Astrocyte (in vitro differentiated cells and primary cell): ENCODE measurements at regions not wholly inside any gene's neighbourhood (a gene's known extent, or its start where the extent isn't known, plus 50 kb on each side); places are given as distances from the start of the nearest gene placed in this dataset.

ENCODE experiments used
- DNase-seq: peaks from one replicate; pipeline ENCODE4 v3.0.0-alpha.2; 2010; ENCODE audit warnings: low read depth
- FAIRE-seq: peaks from 2 replicates; lab custom pipeline; 2011; peaks lifted over from hg19 to GRCh38; lab: Jason Lieb, UNC
- H2AFZ ChIP-seq: 2 replicates; pipeline ENCODE4 v1.6.0; 2012; ENCODE audit warnings: low read depth, low read length, inconsistent platforms
- H3K27ac ChIP-seq: 2 replicates; pipeline ENCODE4 v1.5.1; 2011; ENCODE audit warnings: low read depth, low read length, inconsistent platforms
- H3K27me3 ChIP-seq: 2 replicates; pipeline ENCODE4 v1.6.0; 2011; ENCODE audit warnings: low read length, inconsistent platforms; ENCODE audit not compliant: insufficient read depth
- H3K36me3 ChIP-seq: 2 replicates; pipeline ENCODE4 v1.5.1; 2011; ENCODE audit warnings: low read length, inconsistent platforms; ENCODE audit not compliant: insufficient read depth
- H3K4me1 ChIP-seq: 2 replicates; pipeline ENCODE4 v1.5.1; 2011; ENCODE audit warnings: low read length, inconsistent platforms; ENCODE audit not compliant: insufficient read depth
- H3K4me2 ChIP-seq: 2 replicates; pipeline ENCODE4 v1.6.0; 2012; ENCODE audit warnings: low read length, inconsistent platforms
- H3K4me3 ChIP-seq: 2 replicates; pipeline ENCODE4 v1.5.1; 2011; ENCODE audit warnings: low read depth, mild to moderate bottlenecking, low read length, inconsistent platforms; ENCODE audit not compliant: insufficient read depth
- H3K79me2 ChIP-seq: 2 replicates; pipeline ENCODE4 v1.6.0; 2012; ENCODE audit warnings: mild to moderate bottlenecking, low read length, inconsistent platforms; ENCODE audit not compliant: insufficient read depth
- H3K9ac ChIP-seq: 2 replicates; pipeline ENCODE4 v1.6.0; 2012; ENCODE audit warnings: mild to moderate bottlenecking, low read length, inconsistent platforms
- H3K9me3 ChIP-seq: 2 replicates; pipeline ENCODE4 v1.5.1; 2012; ENCODE audit warnings: low read depth, mild to moderate bottlenecking, low read length, inconsistent platforms; ENCODE audit not compliant: insufficient read depth
- H4K20me1 ChIP-seq: 2 replicates; pipeline ENCODE4 v1.6.0; 2012; ENCODE audit warnings: low read length, inconsistent platforms; ENCODE audit not compliant: insufficient read depth
- H3K27ac Mint-ChIP-seq: one replicate; pipeline ENCODE4 v1.8.0; 2021; ENCODE audit warnings: mild to moderate bottlenecking, mixed read lengths; ENCODE audit not compliant: unreplicated experiment
- H3K27me3 Mint-ChIP-seq: one replicate; pipeline ENCODE4 v1.8.0; 2021; ENCODE audit warnings: low read depth, mixed read lengths; ENCODE audit not compliant: unreplicated experiment
- H3K36me3 Mint-ChIP-seq: one replicate; pipeline ENCODE4 v1.8.0; 2021; ENCODE audit warnings: low read depth, mixed read lengths; ENCODE audit not compliant: unreplicated experiment
- H3K4me1 Mint-ChIP-seq: one replicate; pipeline ENCODE4 v1.8.0; 2021; ENCODE audit warnings: low read depth, mixed read lengths; ENCODE audit not compliant: unreplicated experiment
- H3K4me3 Mint-ChIP-seq: one replicate; pipeline ENCODE4 v1.8.0; 2021; ENCODE audit warnings: mild to moderate bottlenecking, moderate library complexity, mixed read lengths; ENCODE audit not compliant: unreplicated experiment
- H3K9me3 Mint-ChIP-seq: one replicate; pipeline ENCODE4 v1.8.0; 2021; ENCODE audit warnings: mild to moderate bottlenecking, mixed read lengths; ENCODE audit not compliant: unreplicated experiment
- EZH2 ChIP-seq: IDR thresholded peaks from 2 replicates; pipeline ENCODE4 v1.6.1; 2012; ENCODE audit warnings: mild to moderate bottlenecking, low read length, inconsistent platforms; ENCODE audit not compliant: insufficient read depth
- TF ChIP-seq, protein P1 (sequence below): IDR thresholded peaks from 2 replicates; pipeline ENCODE4 v1.5.1; 2011; ENCODE audit warnings: low read depth, mild to moderate bottlenecking, inconsistent platforms, low read length, moderate library complexity; ENCODE audit not compliant: insufficient read depth

DNA sequence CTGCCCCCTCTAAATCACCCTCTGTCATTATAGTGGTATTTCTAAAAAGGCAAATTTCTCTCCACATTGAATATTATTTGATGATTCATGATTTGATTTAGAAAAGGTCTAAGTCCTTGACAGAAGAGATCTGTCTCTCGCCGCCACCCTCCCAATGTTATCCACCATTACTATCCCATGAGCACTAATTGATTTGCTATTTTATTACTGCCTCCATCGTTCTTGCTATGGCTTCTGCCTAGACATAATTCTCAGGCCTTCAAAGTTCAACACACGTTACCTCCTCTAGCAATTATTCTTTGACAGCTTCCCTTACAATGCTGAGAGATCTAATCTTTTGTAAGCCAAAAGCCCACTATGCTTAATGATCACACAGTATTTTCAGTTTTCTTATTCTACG is 507.0 kb upstream of the CHAC2 start:
- H3K36me3 ChIP-seq: no peaks in the 10 kb centered on the region
- H3K4me3 ChIP-seq: no peak overlapping the region
- Mint-ChIP-seq H3K27ac (no peak overlapping the region), H3K4me3 (no peak overlapping the region), H3K27me3 (no peaks in the 10 kb centered on the region), H3K36me3 (no peaks in the 10 kb centered on the region), H3K4me1 (no peaks in the 10 kb centered on the region), H3K9me3 (peaks cover 7% of the 10 kb centered on the region)
- H3K4me2 ChIP-seq: no peak overlapping the region
- TF ChIP-seq EZH2: no peak
- TF ChIP-seq, protein P1, sequence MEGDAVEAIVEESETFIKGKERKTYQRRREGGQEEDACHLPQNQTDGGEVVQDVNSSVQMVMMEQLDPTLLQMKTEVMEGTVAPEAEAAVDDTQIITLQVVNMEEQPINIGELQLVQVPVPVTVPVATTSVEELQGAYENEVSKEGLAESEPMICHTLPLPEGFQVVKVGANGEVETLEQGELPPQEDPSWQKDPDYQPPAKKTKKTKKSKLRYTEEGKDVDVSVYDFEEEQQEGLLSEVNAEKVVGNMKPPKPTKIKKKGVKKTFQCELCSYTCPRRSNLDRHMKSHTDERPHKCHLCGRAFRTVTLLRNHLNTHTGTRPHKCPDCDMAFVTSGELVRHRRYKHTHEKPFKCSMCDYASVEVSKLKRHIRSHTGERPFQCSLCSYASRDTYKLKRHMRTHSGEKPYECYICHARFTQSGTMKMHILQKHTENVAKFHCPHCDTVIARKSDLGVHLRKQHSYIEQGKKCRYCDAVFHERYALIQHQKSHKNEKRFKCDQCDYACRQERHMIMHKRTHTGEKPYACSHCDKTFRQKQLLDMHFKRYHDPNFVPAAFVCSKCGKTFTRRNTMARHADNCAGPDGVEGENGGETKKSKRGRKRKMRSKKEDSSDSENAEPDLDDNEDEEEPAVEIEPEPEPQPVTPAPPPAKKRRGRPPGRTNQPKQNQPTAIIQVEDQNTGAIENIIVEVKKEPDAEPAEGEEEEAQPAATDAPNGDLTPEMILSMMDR: no peak
- FAIRE-seq (no peak), DNase-seq (no peak)
- no peak overlapping the region for H3K9ac ChIP-seq
- no peaks in the 10 kb centered on the region for H3K9me3 ChIP-seq
- H2AFZ ChIP-seq: no peak overlapping the region
- H4K20me1 ChIP-seq: no peaks in the 10 kb centered on the region
- no peak overlapping the region for H3K27ac ChIP-seq
- H3K79me2 ChIP-seq: no peaks in the 10 kb centered on the region
- H3K4me1 ChIP-seq: no peaks in the 10 kb centered on the region
- no peaks in the 10 kb centered on the region for H3K27me3 ChIP-seq

DNA sequence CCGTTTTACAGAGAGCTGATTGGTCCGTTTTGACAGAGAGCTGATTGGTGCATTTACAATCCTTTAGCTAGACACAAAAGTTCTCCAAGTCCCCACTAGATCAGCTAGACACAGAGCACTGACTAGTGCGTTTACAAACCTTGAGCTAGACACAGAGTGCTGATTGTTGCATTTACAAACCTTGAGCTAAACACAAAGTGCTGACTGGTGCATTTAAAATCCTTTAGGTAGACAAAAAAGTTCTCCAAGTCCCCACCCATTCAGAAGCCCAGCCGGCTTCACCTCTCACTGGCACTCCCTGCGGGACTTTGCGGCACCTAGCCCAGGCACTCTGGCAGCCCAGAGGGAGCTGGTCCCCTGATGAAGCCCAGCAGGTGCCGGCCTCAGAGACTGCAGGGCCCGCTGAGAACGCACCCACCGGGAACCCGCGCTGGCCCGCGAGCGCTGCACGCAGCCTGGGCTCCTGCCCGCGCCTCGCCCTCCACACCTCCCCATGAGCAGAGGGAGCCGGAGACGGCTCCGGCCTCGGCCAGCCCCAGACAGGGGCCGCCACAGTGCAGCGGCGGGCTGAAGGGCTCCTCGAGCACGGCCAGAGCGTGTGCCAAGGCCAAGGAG is 508.1 kb upstream of the CHAC2 start:
- H3K4me2 ChIP-seq: no peak overlapping the region
- no peak overlapping the region for H3K9ac ChIP-seq
- Mint-ChIP-seq H3K9me3 (peaks cover 7% of the 10 kb centered on the region), H3K36me3 (no peaks in the 10 kb centered on the region), H3K27ac (no peak overlapping the region), H3K4me1 (no peaks in the 10 kb centered on the region), H3K27me3 (no peaks in the 10 kb centered on the region), H3K4me3 (no peak overlapping the region)
- no peaks in the 10 kb centered on the region for H3K4me1 ChIP-seq
- H3K4me3 ChIP-seq: no peak overlapping the region
- no peak overlapping the region for H2AFZ ChIP-seq
- DNase-seq (no peak), FAIRE-seq (no peak)
- H3K36me3 ChIP-seq: no peaks in the 10 kb centered on the region
- TF ChIP-seq, protein P1: no peak
- H4K20me1 ChIP-seq: no peaks in the 10 kb centered on the region
- H3K27ac ChIP-seq: no peak overlapping the region
- H3K79me2 ChIP-seq: no peaks in the 10 kb centered on the region
- no peaks in the 10 kb centered on the region for H3K9me3 ChIP-seq
- no peaks in the 10 kb centered on the region for H3K27me3 ChIP-seq

DNA sequence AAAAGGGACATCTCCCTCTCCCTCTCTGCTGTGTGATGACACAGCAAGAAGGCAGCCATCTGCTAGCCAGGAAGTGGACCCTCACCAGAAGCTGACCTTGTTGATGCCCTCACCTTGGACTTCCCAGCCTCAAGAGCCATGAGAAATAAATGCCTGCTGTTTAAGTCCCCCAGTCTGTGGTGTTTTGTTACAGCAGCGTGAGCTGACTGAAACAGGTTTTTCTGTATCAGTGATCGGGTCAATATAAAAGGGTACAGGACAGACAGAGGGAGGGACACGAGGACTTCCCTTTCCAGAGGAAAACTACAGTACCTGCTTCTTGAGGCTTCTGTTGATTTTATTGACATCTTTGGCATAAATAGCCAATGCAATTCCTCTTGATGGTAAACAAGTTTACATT is 510.3 kb upstream of the CHAC2 start:
- H3K4me2 ChIP-seq: no peak overlapping the region
- H3K79me2 ChIP-seq: no peaks in the 10 kb centered on the region
- FAIRE-seq (no peak), DNase-seq (no peak)
- Mint-ChIP-seq H3K4me3 (no peak overlapping the region), H3K27me3 (no peaks in the 10 kb centered on the region), H3K9me3 (peaks cover 4% of the 10 kb centered on the region), H3K27ac (no peak overlapping the region), H3K4me1 (no peaks in the 10 kb centered on the region), H3K36me3 (no peaks in the 10 kb centered on the region)
- no peak overlapping the region for H3K4me3 ChIP-seq
- H3K27me3 ChIP-seq: no peaks in the 10 kb centered on the region
- no peaks in the 10 kb centered on the region for H3K4me1 ChIP-seq
- no peaks in the 10 kb centered on the region for H3K9me3 ChIP-seq
- H4K20me1 ChIP-seq: no peaks in the 10 kb centered on the region
- H3K27ac ChIP-seq: no peak overlapping the region
- H2AFZ ChIP-seq: no peak overlapping the region
- no peak for TF ChIP-seq EZH2
- TF ChIP-seq, protein P1: no peak
- H3K36me3 ChIP-seq: no peaks in the 10 kb centered on the region
- no peak overlapping the region for H3K9ac ChIP-seq
